Ovary (tissue), 7 donors: ENCODE measurements at regions not wholly inside any gene's neighbourhood (a gene's known extent, or its start where the extent isn't known, plus 50 kb on each side); places are given as distances from the start of the nearest gene placed in this dataset.

Experiments used
- DNase-seq, 5 donors: peaks; one replicate each; pipeline ENCODE4 v3.0.0-alpha.2; 2019 to 2020
- H3K27ac ChIP-seq, 2 donors: fragments of 200-600 bp; one replicate each; pipeline versions ENCODE4 v1.5.1 to v1.8.0; 2019 to 2022
- H3K27me3 ChIP-seq: fragments of 200-600 bp; one replicate; pipeline ENCODE4 v1.8.0; 2022
- H3K36me3 ChIP-seq: fragments of 200-600 bp; sonication (generic); one replicate; pipeline ENCODE4 v1.5.1; 2019
- H3K4me1 ChIP-seq: one replicate; pipeline ENCODE4 v1.8.1; 2013; ENCODE audit warnings: mild to moderate bottlenecking, moderate library complexity; ENCODE audit not compliant: insufficient read depth
- H3K4me3 ChIP-seq: fragments of 200-600 bp; sonication (generic); one replicate; pipeline ENCODE4 v1.5.1; 2017
- H3K9me3 ChIP-seq, 2 donors: fragments of 200-600 bp in 1 of 2; sonication (generic) in 1 of 2; one replicate each; pipeline versions ENCODE4 v1.5.1 to v1.8.1; 2013 to 2019; ENCODE audit warnings: mild to moderate bottlenecking in 1 of 2, moderate library complexity in 1 of 2
- EP300 ChIP-seq: sonication (generic); formaldehyde crosslinking; IDR thresholded peaks from one replicate; pipeline ENCODE4 v1.6.1; 2017; ENCODE audit warnings: antibody characterized with exemption
- POLR2A ChIP-seq: fragments of 450-650 bp; IDR thresholded peaks from one replicate; pipeline ENCODE4 v1.6.1; 2017; ENCODE audit warnings: antibody characterized with exemption, mild to moderate bottlenecking, moderate library complexity
- WGBS, 3 donors: extraction: QIAGEN DNeasy Blood & Tissue Kit in 1 of 3; methylation state at CpG; one replicate each; pipeline versions ENCODE4 v1.1.5 to v1.1.7; 2013 to 2017; 5-methylcytosine and 5-hydroxymethylcytosine counted together
- intact Hi-C, 4 donors: fragments of 100-400 bp; cut with DNase I; formaldehyde crosslinking; loops; one replicate each; pipeline versions ENCODE4 v1.11.0 to v1.15.1; 2022 to 2023
- TF ChIP-seq, protein P1 (sequence below), 3 donors: fragments of 450-650 bp in 2 of 3; fragments of 200-600 bp in 1 of 3; IDR thresholded peaks; one replicate each; pipeline versions ENCODE4 v1.5.1 to v1.8.0; 2016 to 2022; ENCODE audit warnings: antibody characterized with exemption in 3 of 3, mild to moderate bottlenecking in 1 of 3
- donor health status: DM: no; HTN: no; CAD: no; lungs with moderate emphysema.
- donor health status: DM: no; HTN: no; CAD: no.
- donor health status: Bipolar disorder and iron deficiency.
- donor health status: DM: no; HTN: no; CAD: no.
- donor health status: DM: yes; HTN: yes; CAD: no.

DNA sequence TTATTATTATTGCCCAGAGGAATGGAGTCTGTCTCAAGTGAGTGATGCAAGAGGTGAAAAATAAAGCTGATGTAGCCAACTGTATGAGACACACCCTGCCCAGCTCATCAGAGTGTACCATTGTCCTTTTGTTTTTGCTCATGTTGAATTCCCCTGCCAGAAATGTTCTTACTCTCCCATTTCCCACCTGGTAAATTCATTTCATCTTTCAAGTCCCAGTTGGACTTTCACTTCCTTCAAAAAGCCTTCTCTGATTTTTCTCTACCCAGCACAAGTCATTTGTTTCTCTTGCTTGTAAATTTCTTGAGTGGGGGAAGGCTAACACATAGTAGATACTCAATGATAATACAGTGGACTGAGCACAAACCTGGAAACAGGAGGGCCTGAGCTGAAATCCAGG, 394.5 kb upstream of the ZNF462 start:
- Histone ChIP-seq H3K36me3 (no peaks in the 10 kb centered on the region), H3K9me3 (no peaks in the 10 kb centered on the region), H3K4me1 (no peaks in the 10 kb centered on the region), H3K27me3 (no peaks in the 10 kb centered on the region), H3K27ac (no peak overlapping the region), H3K4me3 (no peak overlapping the region)
- intact Hi-C loops = no loop called here
- DNase-seq = no peak
- TF ChIP-seq, protein P1, sequence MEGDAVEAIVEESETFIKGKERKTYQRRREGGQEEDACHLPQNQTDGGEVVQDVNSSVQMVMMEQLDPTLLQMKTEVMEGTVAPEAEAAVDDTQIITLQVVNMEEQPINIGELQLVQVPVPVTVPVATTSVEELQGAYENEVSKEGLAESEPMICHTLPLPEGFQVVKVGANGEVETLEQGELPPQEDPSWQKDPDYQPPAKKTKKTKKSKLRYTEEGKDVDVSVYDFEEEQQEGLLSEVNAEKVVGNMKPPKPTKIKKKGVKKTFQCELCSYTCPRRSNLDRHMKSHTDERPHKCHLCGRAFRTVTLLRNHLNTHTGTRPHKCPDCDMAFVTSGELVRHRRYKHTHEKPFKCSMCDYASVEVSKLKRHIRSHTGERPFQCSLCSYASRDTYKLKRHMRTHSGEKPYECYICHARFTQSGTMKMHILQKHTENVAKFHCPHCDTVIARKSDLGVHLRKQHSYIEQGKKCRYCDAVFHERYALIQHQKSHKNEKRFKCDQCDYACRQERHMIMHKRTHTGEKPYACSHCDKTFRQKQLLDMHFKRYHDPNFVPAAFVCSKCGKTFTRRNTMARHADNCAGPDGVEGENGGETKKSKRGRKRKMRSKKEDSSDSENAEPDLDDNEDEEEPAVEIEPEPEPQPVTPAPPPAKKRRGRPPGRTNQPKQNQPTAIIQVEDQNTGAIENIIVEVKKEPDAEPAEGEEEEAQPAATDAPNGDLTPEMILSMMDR (IDR thresholded peaks at IDR 0.05) = no peak
- TF ChIP-seq POLR2A = no peak
- no peak for TF ChIP-seq EP300

GRCh38 chr9:106478312-106478711, 384.7 kb upstream of the ZNF462 start:
- no peak overlapping the region for H3K27ac ChIP-seq
- no peak for DNase-seq
- WGBS, 3 donors = 8 to 11% (median 9%) methylated on average over 1 of the region's 1 CpG
- H3K27me3 ChIP-seq = no peaks in the 10 kb centered on the region
- intact Hi-C loops = no loop called here
- no peaks in the 10 kb centered on the region for H3K9me3 ChIP-seq
- no peak overlapping the region for H3K4me3 ChIP-seq
- H3K36me3 ChIP-seq = no peaks in the 10 kb centered on the region
- TF ChIP-seq POLR2A = no peak
- TF ChIP-seq, protein P1 (IDR thresholded peaks at IDR 0.05) = no peak
- TF ChIP-seq EP300 = no peak
- no peaks in the 10 kb centered on the region for H3K4me1 ChIP-seq

GRCh38 chr9:106478727-106479126, 384.2 kb upstream of the ZNF462 start:
- no peaks in the 10 kb centered on the region for H3K9me3 ChIP-seq
- no peak for DNase-seq
- TF ChIP-seq EP300 = no peak
- no peak for TF ChIP-seq POLR2A
- TF ChIP-seq, protein P1 (IDR thresholded peaks at IDR 0.05) = no peak
- 73 to 80% (median 77%) methylated on average over 2 of the region's 2 CpGs for WGBS, 3 donors
- intact Hi-C loops = no loop called here
- no peaks in the 10 kb centered on the region for H3K27me3 ChIP-seq
- H3K36me3 ChIP-seq = no peaks in the 10 kb centered on the region
- H3K4me3 ChIP-seq = no peak overlapping the region
- no peaks in the 10 kb centered on the region for H3K4me1 ChIP-seq
- no peak overlapping the region for H3K27ac ChIP-seq

DNA sequence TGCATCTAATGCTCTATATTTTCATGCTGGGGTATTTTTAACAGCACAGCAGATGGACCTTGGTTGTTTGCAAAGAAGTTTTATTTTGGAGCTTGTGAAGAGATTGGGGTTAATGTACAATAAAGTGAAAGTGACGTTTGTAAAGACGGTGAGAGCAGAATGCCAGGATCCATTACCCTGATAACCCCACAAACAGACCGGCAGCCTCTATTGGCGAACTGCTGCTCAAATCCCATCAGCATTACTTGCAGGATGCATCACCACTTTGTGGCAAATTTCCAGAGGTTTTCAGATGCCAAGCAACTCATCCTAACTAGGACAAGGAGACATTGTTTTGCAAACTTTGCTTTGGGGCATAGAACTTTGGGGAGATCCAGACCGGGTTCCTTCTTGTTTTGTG, 383.3 kb upstream of the ZNF462 start:
- TF ChIP-seq POLR2A (no peak), EP300 (no peak)
- TF ChIP-seq, protein P1 (IDR thresholded peaks at IDR 0.05) = no peak
- no peaks in the 10 kb centered on the region for H3K9me3 ChIP-seq
- no peak for DNase-seq
- no peak overlapping the region for H3K4me3 ChIP-seq
- H3K36me3 ChIP-seq = no peaks in the 10 kb centered on the region
- intact Hi-C loops = no loop called here
- H3K27ac ChIP-seq = no peak overlapping the region
- no peaks in the 10 kb centered on the region for H3K4me1 ChIP-seq
- H3K27me3 ChIP-seq = no peaks in the 10 kb centered on the region
- WGBS, 3 donors = 67 to 77% (median 69%) methylated on average over 5 of the region's 5 CpGs
